ENCODE measurements at regions not wholly inside any gene's neighbourhood (a gene's known extent, or its start where the extent isn't known, plus 50 kb on each side); places are given as distances from the start of the nearest gene placed in this dataset.

- Histone ChIP-seq H3K4me1 (ENCODE audit: control insufficient read depth in 1 of 2, insufficient read depth in 2 of 2, low read length in 2 of 2) (no peaks in the 10 kb centered on the region), H3K4me2 (ENCODE audit: low read length) (no peak overlapping the region), H3K27ac (ENCODE audit: low read depth, low read length) (no peak overlapping the region), H3K9ac (ENCODE audit: low read length) (no peak overlapping the region), H3K36me3 (ENCODE audit: control insufficient read depth in 1 of 2, insufficient read depth in 2 of 2, low read length in 2 of 2) (no peaks in the 10 kb centered on the region), H3K27me3 (ENCODE audit: insufficient read depth, low read length) (no peaks in the 10 kb centered on the region), H4K20me1 (ENCODE audit: insufficient read depth) (no peaks in the 10 kb centered on the region; the same call in 1 of the 2 replicates), H3K9me2 (ENCODE audit: insufficient read depth) (no peaks in the 10 kb centered on the region), H3K4me3 (replicated peaks in 1 of 2; ENCODE audit: low read depth in 1 of 2, low read length in 2 of 2) (no peak overlapping the region), H3K9me3 (ENCODE audit: control insufficient read depth in 1 of 2, insufficient read depth in 1 of 2, low read depth in 1 of 2, low read length in 2 of 2) (no peaks in the 10 kb centered on the region), H2AFZ (ENCODE audit: low read depth, low read length, poor library complexity, severe bottlenecking) (no peak overlapping the region), H3K79me2 (ENCODE audit: insufficient read depth, low read length) (no peaks in the 10 kb centered on the region)
- intact Hi-C loops (cut with micrococcal nuclease), result no loop called here
- TF ChIP-seq POLR2A (IDR thresholded peaks at IDR 0.05; ENCODE audit: borderline replicate concordance, extremely low read depth, insufficient read depth, insufficient read length), result no peak
- no peak for TF ChIP-seq CTCF (IDR thresholded peaks at IDR 0.05 in 2 of 3, conservative IDR thresholded peaks at IDR 0.05 in 1 of 3; ENCODE audit: borderline replicate concordance in 1 of 3, insufficient read depth in 1 of 3, low read depth in 2 of 3, low read length in 2 of 3)
- TF ChIP-seq RAD21 (IDR thresholded peaks at IDR 0.05; ENCODE audit: low read depth), result no peak
- no peak for TF ChIP-seq ZNF274 (IDR thresholded peaks at IDR 0.05; ENCODE audit: low read depth, low read length)
- TF ChIP-seq SIN3A (IDR thresholded peaks at IDR 0.05; ENCODE audit: low read depth), result no peak
- TF ChIP-seq TCF7L2 (IDR thresholded peaks at IDR 0.05; ENCODE audit: borderline replicate concordance, extremely low read depth, insufficient read depth, insufficient read length), result no peak
- no peak for TF ChIP-seq EZH2 (IDR thresholded peaks at IDR 0.05)
- no peak for TF ChIP-seq ZBTB33 (IDR thresholded peaks at IDR 0.05; ENCODE audit: extremely low read depth, insufficient replicate concordance, low read length)
- no peak for TF ChIP-seq ELF1 (IDR thresholded peaks at IDR 0.05; ENCODE audit: borderline replicate concordance, low read depth)
- TF ChIP-seq FOSL1 (IDR thresholded peaks at IDR 0.05; ENCODE audit: low read depth), result no peak
- TF ChIP-seq REST (IDR thresholded peaks at IDR 0.05; ENCODE audit: low read depth), result no peak
- no peak for TF ChIP-seq CEBPB (IDR thresholded peaks at IDR 0.05; ENCODE audit: low read depth)
- TF ChIP-seq EZH2phosphoT487 (IDR thresholded peaks at IDR 0.05; ENCODE audit: borderline replicate concordance), result no peak
- DNase-seq (ENCODE audit: low read depth, low spot score) (no peak), ATAC-seq (no peak)
- CTCF ChIA-PET, result no interaction called here
- POLR2A ChIA-PET, result no interaction called here
- RAD21 ChIA-PET (ENCODE audit: low non-redundant PET in 1 of 2, low total read pairs in 2 of 2, uncharacterized antibody in 2 of 2, unreplicated experiment in 2 of 2), result no interaction called here
- BruUV-seq (replicated peaks), result no TSS peak
Observed at GRCh38 chr5:155492191-155492590, 478.6 kb downstream of the KIF4B start.
